ENCODE measurements at regions not wholly inside any gene's neighbourhood (a gene's known extent, or its start where the extent isn't known, plus 50 kb on each side); places are given as distances from the start of the nearest gene placed in this dataset.

GRCh38 chr4:42824278-42824977 is 68.1 kb upstream of the GRXCR1 start:
- no peak for TF ChIP-seq CTCF (IDR thresholded peaks at IDR 0.05)
- TF ChIP-seq EZH2 (IDR thresholded peaks at IDR 0.05; ENCODE audit: borderline replicate concordance, insufficient read depth, low read depth, low read length, poor library complexity, severe bottlenecking), result no peak

All from B cell (primary cell).